ENCODE measurements at regions not wholly inside any gene's neighbourhood (a gene's known extent, or its start where the extent isn't known, plus 50 kb on each side); places are given as distances from the start of the nearest gene placed in this dataset.
"Not testable (repeated sequence)": the region's sequence is repeated elsewhere in the genome, so short reads cannot be mapped to it uniquely, and the experiment has no call there.

DNA sequence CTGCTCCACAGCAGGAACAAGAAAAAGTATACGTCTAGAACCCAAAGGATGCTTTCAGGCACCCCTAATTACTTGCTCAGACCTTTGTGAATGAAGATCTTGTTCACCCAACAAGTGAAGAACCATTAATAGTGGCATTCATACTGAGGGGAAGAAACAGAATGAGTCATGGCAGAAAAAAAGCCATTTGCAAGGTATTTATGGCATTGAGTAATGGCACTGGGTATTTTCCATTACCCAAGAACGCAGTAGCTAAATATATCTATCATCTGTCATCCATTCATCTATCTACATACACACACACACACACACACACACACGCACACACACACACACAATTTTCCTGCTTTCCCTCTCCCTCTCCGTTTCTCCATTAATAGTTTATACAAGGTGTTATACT lies 56.4 kb upstream of the XIRP2 start:
- no peak for DNase-seq

DNA sequence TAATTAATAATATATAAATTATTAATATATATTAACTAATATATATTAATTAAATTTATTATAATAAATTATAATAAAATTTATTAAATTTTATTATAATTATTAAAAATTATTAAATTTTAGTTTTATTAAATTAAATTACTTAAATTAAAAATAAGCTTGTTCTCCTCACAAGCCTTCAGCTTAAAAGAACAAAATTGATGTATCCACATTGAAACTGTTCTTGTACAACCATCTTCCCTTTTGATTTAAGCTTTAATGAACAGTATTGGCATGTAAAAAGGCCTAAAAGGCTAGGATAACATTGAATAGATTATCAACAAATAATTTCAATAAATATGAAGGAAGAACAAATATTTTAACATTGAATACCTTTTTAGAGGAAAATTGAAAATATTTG lies 62.4 kb upstream of the XIRP2 start:
- no peak for DNase-seq

DNA sequence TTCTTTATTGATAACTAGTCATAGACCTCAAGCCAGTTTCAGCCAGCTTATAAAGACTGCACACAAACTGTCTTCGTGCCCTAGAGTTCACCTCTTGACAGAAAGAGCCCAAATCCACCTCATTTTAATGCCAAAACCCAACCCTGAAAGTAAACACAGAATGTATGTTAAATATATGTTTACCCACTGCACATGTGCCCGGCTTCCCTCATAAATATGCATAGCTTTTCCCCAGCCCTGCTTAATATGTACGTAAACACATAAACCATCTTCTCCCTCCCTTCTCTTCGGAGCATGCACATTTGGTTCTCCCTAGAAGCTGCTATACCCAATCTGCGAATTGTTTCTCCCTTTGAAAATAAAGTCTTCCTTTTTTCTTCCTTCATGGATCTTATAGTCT lies 73.9 kb upstream of the XIRP2 start:
- DNase-seq = no peak

DNA sequence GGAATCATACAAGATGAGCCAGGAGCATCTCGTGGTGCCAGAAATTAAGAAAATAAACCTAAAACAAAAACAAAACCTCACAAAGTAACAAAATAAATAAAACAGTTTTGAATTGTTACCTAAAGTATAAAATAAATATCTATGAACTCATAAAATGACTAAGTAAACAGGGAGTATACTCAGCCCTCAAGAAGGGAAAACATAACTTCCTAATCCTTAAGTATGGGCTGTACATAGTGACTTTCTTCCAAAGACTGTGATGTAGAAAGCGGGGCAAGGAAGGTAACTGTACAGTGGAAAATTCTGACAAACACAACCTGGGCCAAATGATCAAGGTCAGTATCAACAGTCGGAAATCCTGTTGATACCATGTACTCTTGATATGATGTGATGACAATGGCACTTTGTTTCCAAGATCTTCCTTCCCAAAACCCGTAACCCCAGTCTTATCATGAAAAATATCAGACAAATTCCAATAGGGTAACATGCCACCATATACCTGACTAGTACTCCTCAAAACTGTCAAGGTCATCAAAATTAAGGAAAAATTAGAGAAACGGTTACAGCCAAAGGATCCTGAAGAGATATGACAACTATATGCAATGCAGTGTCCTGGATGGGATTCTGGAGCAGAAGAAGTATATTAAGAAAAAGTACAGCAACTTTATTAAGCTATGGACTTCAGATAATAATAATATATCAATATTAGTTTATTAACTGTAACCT lies 76.0 kb upstream of the XIRP2 start:
- no peak for DNase-seq

DNA sequence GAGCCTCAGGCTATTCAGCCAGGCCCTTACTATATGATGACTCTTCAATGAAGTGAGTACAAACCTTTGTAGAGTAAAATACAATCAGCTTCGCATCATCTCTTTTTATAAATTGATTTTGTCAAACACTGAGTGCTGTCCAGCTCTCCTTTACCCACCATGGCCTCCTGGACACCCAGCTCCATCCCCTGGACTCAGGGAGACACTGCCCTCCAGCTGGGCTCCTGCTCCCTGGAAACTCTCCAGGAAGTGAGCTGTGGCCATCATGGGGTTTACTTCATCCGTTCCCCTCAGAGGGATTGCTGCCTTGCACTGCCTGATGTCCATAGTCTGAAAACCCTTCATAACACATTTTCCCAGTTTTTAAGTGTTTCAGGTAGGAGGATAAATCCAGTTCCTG lies 82.5 kb upstream of the XIRP2 start:
- no peak for DNase-seq

DNA sequence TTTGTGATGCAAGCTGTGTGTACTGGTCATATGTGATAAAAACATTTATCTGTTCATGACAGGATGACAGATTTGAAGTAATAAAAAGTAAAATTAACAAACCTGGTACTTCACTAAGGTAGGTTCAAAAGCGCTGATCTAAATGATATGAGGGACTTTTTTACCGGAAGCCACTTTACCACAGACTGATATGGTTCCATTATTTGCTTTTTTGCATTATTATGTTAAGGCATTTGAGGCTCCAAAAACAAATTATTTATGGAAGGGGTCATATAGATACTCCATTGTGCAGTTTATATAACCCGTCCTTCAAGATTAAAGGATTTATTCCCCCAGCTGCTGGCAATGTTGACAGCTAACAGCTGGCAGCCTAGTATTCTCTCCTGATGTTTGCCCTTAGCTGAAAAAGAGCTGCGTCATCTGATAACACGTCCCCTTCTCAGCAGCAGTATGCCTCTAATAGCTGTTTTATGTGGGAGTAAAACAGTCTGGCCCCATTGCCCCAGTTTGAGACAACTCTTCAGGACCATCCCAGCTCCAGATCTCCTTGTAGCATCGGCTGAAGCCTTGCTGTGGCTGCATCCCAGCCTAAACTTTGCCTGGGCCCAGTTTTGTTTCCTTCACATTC lies 84.8 kb upstream of the XIRP2 start:
- peak; percentile 88 for DNase-seq

DNA sequence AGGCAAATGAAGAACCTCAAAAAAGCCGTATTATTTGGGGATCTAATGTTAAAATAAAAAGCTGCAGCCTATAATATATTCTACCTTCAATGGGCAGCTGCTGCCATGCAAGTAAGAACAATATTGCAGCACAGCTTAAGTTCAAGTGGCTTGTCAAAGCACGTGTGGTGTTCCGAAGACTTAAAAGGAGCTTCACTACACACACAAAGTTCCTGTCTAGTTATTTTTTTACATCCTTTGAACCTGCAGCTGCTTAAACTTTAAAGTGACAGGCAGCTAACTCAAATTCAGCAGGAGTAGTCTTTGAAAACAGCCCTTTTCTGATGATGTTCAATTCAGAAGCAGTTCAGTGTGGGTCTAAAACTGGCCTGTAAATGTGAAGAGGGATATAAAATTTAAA lies 85.8 kb upstream of the XIRP2 start:
- peak; percentile 61 for DNase-seq

DNA sequence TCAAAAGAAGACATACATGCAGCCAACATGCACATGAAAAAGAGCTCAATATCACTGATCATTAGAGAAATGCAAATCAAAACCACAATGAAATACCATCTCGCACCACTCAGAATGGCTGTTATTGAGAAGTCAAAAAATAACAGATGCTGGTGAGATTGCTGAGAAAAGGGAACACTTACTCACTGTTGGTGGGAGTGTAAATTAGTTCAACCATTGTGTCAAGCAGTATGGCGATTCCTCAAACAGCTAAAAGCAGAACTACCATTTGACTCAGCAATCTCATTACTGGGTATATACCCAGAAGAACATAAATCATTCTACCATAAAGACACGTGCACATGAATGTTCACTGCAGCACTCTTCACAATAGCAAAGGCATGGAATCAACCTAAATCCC lies 95.5 kb upstream of the XIRP2 start:
- DNase-seq = no peak

DNA sequence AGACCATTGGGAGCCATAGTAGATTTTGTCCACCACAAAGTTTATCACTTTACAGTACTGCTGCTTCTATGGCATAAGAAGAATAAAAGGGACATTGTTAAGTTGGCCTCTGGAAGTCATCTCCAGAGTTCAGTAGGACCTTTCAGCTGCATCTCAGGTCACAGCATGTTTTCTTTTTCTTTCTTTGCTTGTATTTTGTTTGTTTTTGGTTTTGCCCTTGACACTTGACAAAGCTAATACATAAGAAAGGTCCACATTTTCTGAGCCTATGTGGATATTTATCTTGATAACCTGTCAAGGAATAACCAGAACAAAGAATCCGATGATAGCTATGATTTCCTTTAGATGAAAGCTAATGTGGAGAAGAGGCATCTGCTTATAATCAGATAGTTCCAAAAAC lies 101.6 kb upstream of the XIRP2 start:
- no peak for DNase-seq

DNA sequence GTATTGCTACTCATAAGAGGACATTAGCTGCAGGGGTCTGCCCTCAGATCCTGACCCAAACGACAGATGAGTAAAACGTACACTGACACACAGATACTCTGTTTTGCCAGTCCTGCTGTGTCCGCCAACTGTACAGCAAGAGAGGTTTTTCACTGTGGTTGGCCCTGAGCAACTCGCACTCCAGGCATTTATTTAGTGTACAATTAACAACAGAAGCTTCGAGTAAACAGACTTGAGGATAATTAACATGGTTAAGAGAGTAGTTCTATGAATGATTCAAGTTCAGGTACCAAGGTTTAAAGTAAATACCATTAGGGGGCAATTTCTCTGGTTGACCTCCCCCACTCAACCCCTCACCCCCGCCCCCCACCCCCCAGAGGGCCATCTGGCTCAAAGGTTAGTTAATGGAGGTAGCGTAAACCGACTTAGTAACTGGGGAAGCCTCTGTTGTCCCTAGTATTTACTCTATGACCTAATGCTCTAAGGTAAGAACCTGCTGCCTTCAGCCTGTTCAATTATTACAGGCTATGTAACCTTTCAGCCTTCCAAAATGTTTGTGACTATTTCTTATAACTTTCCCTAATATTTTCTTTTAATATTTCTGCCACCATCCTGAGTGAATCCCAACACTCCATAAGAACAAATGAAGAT lies 103.9 kb upstream of the XIRP2 start:
- DNase-seq = no peak

DNA sequence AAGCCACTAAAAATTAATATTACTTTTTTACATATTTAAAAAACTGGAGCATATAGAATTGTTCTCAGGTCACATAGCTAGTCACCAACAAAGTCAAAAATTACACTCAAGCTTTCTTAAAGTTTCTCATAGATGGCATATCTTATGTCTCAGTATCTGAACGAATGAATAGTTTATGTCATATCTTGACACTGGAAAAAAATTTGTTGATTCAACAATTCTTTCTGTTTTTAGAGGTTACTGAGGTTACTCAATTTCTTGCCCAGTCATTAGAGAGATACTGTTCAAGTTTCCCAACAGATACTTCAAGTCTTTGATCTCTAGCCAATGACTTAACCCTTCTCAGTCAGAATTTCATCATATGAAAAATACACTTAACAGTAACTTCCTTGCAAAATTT lies 113.1 kb upstream of the XIRP2 start:
- DNase-seq = no peak

DNA sequence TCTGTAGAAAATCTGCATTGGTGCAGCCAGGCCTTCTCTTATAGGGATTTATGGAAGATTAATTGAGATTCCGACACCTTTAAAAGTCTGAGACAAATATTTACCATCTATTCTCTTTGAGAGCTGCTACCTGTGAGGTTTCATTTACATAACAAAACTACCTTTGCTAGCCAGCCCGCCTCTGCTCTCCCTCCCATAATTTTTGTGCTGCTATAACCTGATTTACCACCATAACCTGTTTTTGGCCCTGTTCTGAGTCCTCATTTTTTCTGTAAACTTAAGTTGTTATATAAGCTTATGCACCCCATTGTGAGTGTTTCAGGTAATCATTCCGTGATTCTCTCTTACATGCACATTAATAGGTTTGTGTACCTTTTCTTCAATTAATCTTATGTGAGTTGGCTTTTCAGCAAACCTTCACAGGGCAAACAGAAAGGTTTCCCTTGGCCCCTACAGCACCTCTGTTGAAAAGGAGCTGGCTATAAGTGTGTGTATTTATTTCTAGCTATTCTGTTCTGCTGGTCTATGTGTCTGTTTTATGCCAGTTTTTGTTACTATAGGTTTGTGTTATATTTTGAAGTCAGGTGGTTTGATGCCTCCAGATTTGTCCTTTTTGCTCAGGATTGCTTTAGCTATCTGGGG lies 114.9 kb upstream of the XIRP2 start:
- DNase-seq = peak; percentile 45

DNA sequence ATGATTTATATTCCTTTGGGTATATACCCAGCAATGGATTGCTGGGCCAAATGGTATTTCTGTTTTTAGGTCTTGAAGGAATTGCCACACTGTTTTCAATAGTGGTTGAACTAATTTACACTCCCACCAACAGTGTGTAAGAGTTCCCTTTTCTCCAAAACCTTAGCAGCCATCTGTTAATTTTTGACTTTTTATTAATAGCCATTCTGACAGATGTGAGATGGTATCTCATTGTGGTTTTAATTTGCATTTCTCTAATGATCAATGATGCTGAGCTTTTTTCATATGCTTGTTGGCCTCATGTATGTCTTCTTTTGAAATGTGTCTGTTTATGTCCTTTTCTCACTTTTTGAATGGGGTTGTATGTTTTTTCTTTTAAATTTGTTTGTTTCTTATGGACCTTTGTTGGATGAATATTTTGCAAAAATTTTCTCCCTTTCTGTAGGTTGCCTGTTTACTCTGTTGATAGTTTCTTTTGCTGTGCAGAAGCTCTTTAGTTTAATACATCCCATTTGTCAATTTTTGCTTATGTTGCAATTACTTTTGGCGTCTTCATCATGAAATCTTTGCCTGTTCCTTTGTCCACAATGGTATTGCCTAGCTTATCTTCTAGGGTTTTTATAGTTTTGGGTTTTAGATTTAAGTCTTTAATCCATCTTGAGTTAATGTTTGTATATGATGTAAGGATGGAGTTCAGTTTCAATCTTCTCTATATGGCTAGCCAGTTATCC lies 119.7 kb upstream of the XIRP2 start:
- DNase-seq = no peak

DNA sequence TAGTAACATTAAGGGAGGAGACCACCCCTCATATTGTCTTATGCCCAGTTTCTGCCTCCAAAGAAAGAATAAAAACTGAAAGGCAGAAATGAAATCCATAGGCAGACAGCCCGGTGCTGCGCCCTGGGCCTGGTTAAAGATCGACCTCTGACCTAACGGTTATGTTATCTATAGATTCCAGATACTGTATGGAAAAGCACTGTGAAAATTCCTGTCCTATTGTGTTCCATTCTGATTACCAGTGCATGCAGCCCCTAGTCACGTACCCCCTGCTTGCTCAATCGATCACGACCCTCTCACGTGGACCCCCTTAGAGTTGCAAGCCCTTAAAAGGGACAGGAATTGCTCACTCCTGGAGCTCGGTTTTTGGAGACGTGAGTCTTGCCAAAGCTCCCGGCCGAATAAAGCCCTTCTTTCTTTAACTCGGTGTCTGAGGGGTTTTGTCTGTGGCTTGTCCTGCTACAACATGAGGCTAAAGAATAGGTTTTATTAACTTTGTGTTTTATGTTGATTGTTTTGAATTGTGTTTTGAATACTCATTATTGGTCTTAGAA lies 121.4 kb upstream of the XIRP2 start:
- not testable (repeated sequence) for DNase-seq

DNA sequence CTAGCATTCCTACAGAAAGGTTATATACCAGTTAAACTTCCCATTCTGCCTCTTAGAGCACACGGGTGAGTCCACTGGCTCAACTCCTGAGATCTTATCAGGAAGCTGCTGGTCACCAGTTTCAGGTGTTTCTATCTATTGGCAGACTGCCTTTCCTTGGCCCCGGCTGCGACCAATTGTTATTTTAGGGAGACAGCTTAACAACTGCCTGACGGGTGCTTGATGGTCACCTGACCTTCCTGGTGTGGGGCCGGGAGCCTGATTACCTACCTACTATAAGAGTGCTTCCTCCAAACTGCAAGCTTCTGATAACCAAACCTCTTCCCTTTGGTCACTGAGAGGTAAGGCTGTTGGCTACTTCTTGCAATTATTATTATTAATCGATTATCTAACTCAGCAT lies 122.1 kb upstream of the XIRP2 start:
- no peak for DNase-seq

DNA sequence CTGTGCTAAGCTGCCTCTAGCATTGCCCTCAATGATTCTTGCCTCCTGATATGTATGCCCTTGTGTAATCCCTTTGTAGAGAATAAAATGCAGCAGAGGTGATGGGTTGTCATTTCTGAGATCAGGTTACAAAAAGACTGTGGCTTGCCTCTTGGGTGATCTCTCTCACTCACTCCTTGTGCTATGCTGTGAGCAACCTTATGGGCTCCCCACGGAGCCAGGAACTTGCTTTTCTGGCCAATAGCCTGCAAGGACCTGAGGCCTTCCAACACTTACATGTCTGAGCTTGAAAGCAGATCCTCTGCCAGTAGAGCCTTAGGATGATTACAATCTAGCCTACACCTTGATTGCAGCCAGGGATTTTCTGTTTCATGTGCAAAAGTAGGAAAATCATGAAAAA lies 123.1 kb upstream of the XIRP2 start:
- DNase-seq = no peak

DNA sequence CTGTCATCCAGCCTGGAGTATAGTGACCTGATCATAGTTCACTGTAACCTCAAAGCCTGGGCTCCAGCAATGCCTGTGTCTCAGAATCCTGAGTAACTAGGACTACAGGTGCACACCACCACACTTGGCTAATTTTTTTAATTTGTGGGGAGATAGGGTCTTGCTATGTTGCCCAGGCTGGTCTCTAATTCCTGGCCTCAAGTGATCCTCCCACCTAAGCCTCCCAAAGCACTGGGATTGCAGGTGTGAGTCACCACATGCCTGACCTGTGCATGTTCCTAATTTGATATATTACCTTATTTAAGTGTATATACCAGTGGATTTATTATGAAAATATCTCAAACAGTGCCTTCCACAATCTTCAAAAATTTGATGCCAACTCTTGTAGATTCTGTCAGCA lies 123.6 kb upstream of the XIRP2 start:
- no peak for DNase-seq

DNA sequence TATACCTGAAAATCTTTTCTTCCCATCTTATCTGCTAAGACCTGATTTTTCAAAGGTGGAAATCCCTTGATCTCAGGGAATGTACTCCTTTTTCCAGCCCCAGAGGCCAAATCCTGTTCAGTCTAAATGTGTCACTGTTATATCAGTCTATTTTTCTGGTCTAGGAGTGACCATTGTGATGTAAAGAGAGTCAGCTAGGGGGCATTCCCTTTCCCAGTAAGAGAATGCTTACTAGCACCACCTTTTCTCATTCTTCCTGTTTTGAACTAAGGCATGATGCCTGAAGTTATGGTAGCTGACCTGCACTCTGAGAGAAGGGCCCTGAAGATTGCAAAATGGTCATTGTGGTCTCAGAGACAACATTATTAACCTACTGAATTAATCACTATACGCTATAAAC lies 124.1 kb upstream of the XIRP2 start:
- DNase-seq = no peak

DNA sequence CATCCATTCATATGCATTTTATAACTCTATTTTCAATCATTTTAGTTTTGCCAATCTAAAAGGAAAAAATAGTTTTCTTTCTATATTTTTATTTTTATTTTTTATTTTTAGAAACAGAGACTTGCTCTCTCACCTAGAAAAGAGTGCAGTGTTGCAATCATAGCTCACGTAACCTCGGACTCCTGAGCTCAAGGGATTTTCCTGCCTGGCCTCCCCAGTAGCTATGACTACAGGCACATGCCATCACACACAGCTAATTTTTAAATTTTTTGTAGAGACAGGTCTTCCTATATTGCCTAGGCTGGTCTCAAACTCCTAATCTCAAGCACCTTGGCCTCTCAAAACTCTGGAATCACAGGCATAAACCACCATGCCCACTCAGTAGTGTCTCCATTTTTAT lies 125.5 kb upstream of the XIRP2 start:
- no peak for DNase-seq

DNA sequence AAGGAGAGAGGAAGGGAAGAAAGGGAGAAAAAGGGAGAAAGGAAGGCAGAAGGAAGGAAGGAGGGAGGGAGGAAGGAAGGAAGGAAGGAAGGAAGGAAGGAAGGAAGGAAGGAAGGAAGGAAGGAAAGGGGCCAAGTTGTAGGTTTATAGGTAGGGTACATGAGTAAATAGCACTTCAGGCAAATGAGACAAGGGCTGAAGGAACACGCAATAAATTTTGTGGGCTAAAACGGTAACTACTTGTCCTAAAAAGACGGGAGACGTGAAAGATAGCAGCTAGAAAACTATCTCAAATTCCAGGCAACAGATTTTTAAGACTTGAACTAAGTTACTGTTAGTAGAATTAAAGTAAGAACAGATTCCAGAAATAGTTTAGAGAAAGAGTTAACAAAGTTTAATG lies 129.3 kb upstream of the XIRP2 start:
- DNase-seq = no peak

DNA sequence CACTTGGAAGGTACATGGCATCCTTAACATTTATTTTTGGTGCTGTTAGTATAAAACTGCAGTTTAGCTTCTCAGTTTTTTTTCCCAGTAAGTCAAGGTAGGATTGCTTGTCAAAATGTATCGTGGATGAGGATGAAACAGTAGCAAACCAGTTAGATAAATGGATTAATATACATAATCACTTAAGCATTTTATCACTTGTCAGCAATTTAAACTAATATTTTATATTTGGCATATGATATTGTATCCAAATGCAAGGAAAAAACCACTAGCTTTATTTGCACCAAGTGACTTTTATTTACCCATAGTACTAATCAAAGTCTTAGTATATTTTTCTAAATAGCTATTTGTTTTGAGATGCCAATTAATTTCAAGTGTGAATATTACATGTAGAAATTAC lies 137.7 kb upstream of the XIRP2 start:
- no peak for DNase-seq

DNA sequence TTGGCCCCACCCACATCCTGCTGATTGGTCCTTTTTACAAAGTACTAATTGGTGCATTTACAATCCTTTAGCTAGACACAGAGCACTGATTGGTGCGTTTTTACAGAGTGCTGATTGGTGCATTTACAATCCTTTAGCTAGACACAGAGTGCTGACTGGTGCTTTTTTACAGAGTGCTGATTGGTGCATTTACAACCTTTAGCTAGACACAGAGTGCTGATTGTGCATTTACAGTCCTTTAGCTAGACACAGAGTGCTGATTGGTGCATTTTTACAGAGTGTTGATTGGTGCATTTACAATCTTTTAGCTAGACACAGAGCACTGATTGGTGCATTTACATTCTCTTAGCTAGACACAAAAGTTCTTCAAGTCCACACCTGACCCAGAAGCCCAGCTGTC lies 144.2 kb upstream of the XIRP2 start:
- not testable (repeated sequence) for DNase-seq
